ENCODE measurements at regions not wholly inside any gene's neighbourhood (a gene's known extent, or its start where the extent isn't known, plus 50 kb on each side); places are given as distances from the start of the nearest gene placed in this dataset.

GRCh38 chr2:16816016-16816415 is 150.4 kb upstream of the CYRIA start (continued):
- TF ChIP-seq TAF1 (IDR thresholded peaks at IDR 0.05; ENCODE audit: borderline replicate concordance, low read depth, low read length) (no peak), SUPT20H (IDR thresholded peaks at IDR 0.05; ENCODE audit: borderline replicate concordance, control insufficient read depth, low read depth, low read length) (no peak), SIN3A (IDR thresholded peaks at IDR 0.05; ENCODE audit: low read depth, low read length) (no peak), ESRRA (IDR thresholded peaks at IDR 0.05; ENCODE audit: low read length) (no peak), RBBP5 (conservative IDR thresholded peaks at IDR 0.05) (no peak), IKZF2 (IDR thresholded peaks at IDR 0.05) (no peak), TCF3 (IDR thresholded peaks at IDR 0.05; ENCODE audit: borderline replicate concordance, insufficient read depth, low read depth, low read length) (no peak), MYC (IDR thresholded peaks at IDR 0.05; ENCODE audit: insufficient read depth, insufficient read length, insufficient replicate concordance, low read length, severe bottlenecking) (no peak), STAT3 (IDR thresholded peaks at IDR 0.05; ENCODE audit: low read depth, low read length) (no peak), POU2F2 (IDR thresholded peaks at IDR 0.05; ENCODE audit: borderline replicate concordance, low read depth, low read length) (no peak)
- TF ChIP-seq, protein P1, sequence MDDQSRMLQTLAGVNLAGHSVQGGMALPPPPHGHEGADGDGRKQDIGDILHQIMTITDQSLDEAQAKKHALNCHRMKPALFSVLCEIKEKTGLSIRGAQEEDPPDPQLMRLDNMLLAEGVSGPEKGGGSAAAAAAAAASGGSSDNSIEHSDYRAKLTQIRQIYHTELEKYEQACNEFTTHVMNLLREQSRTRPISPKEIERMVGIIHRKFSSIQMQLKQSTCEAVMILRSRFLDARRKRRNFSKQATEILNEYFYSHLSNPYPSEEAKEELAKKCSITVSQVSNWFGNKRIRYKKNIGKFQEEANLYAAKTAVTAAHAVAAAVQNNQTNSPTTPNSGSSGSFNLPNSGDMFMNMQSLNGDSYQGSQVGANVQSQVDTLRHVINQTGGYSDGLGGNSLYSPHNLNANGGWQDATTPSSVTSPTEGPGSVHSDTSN (IDR thresholded peaks at IDR 0.05; ENCODE audit: insufficient replicate concordance, low read depth, low read length), result no peak
- TF ChIP-seq, protein P2, sequence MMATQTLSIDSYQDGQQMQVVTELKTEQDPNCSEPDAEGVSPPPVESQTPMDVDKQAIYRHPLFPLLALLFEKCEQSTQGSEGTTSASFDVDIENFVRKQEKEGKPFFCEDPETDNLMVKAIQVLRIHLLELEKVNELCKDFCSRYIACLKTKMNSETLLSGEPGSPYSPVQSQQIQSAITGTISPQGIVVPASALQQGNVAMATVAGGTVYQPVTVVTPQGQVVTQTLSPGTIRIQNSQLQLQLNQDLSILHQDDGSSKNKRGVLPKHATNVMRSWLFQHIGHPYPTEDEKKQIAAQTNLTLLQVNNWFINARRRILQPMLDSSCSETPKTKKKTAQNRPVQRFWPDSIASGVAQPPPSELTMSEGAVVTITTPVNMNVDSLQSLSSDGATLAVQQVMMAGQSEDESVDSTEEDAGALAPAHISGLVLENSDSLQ (IDR thresholded peaks at IDR 0.05), result no peak

GRCh38 chr2:16813593-16813992 is 148.0 kb upstream of the CYRIA start:
- no peak overlapping the region for H3K9ac ChIP-seq (ENCODE audit: control insufficient read depth, insufficient read depth, low read length)
- H4K20me1 ChIP-seq (ENCODE audit: control insufficient read depth, insufficient read depth), result no peaks in the 10 kb centered on the region
- DNase-seq (ENCODE audit: low read depth, low spot score), result no peak
- H3K9me3 ChIP-seq (replicated peaks; ENCODE audit: control insufficient read depth, insufficient read depth, low read length), result no peaks in the 10 kb centered on the region
- intact Hi-C loops (cut with micrococcal nuclease; ENCODE audit: unreplicated experiment) (no loop called here), in situ Hi-C loops (cut with MboI) (no loop called here)
- no peaks in the 10 kb centered on the region for H3K4me1 ChIP-seq (ENCODE audit: control insufficient read depth, insufficient read depth, low read length)
- BruUV-seq (replicated peaks), result no TSS peak
- no peaks in the 10 kb centered on the region; a peak in 1 of 4 replicates for H3K27me3 ChIP-seq (replicated peaks in 1 of 2; ENCODE audit: control insufficient read depth in 2 of 2, insufficient read depth in 2 of 2, low read length in 1 of 2)
- H3K27ac ChIP-seq (ENCODE audit: control insufficient read depth, insufficient read depth), result no peak overlapping the region
- ChIA-PET RAD21 (ENCODE audit: unreplicated experiment) (no interaction called here), POLR2A (no interaction called here), SMC1A (ENCODE audit: uncharacterized antibody, unreplicated experiment) (no interaction called here), CTCF (no interaction called here)
- no peak for FAIRE-seq
- no peak overlapping the region for H3K4me2 ChIP-seq (ENCODE audit: control insufficient read depth, insufficient read depth)
- H2AFZ ChIP-seq (ENCODE audit: control insufficient read depth, low read depth, low read length), result no peak overlapping the region
- TF ChIP-seq CHD1 (IDR thresholded peaks at IDR 0.05; ENCODE audit: low read depth, low read length) (no peak), CTCF (IDR thresholded peaks at IDR 0.05 in 2 of 3, conservative IDR thresholded peaks at IDR 0.05 in 1 of 3; ENCODE audit: control insufficient read depth in 2 of 3, extremely low read depth in 1 of 3, insufficient read depth in 1 of 3, low read depth in 3 of 3, low read length in 3 of 3) (no peak), ZNF274 (IDR thresholded peaks at IDR 0.05; ENCODE audit: insufficient read depth, insufficient read length) (no peak), NR2C1 (IDR thresholded peaks at IDR 0.05) (no peak), POLR2AphosphoS2 (IDR thresholded peaks at IDR 0.05; ENCODE audit: low read depth, low read length) (no peak), RAD51 (IDR thresholded peaks at IDR 0.05) (no peak)
- 0% methylated on average over 1 of the region's 1 CpG for WGBS (ENCODE audit: insufficient coverage, insufficient replicate concordance, low lambda C conversion rate, missing lambda C conversion rate)
- H3K4me3 ChIP-seq, result no peak overlapping the region
- H3K36me3 ChIP-seq (ENCODE audit: control insufficient read depth in 2 of 2, insufficient read depth in 2 of 2, low read length in 1 of 2), result no peaks in the 10 kb centered on the region
- ATAC-seq, result no peak
- H3K79me2 ChIP-seq (ENCODE audit: control insufficient read depth, insufficient read depth, low read length), result no peaks in the 10 kb centered on the region
